HS-5 (cell line): ENCODE measurements at regions not wholly inside any gene's neighbourhood (a gene's known extent, or its start where the extent isn't known, plus 50 kb on each side); places are given as distances from the start of the nearest gene placed in this dataset.

Source experiments
- DNase-seq: peaks from one replicate; pipeline ENCODE4 v3.0.0-alpha.2; 2012; ENCODE audit warnings: low read depth

DNA sequence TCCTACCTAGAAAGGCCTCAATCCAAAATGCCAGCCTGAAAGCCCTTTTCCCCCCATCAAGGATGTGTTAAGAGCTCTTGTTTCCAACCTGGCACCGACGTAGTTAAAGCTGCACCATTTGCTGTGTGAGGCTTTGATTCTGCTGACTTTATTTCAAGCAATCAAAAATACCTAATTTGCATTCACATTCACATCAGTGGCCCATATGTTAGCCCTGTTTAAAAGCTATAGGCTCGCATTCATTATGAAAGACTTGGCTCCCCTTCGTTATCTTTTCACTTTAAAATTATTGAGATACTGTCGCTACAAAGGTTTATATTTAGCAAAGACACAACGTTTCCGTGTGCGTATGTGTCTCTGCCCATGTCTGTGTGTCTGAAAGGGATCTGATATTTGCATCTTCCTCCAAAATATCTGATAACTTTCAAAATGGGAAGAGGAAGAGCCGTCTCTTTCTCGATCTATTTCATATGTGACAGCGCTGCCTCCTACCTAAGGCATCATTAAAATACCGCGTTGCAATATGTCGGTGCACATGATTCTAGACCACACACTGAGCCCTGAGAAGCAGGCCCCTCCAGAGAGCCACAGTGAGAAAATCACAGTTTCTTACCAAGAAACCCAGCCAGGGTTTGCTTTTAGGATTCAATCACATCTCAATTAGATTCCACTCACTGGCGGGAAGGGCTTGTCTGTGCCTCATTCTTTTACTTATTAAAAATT is 57.1 kb upstream of the ITPRID1 start:
- DNase-seq = no peak

DNA sequence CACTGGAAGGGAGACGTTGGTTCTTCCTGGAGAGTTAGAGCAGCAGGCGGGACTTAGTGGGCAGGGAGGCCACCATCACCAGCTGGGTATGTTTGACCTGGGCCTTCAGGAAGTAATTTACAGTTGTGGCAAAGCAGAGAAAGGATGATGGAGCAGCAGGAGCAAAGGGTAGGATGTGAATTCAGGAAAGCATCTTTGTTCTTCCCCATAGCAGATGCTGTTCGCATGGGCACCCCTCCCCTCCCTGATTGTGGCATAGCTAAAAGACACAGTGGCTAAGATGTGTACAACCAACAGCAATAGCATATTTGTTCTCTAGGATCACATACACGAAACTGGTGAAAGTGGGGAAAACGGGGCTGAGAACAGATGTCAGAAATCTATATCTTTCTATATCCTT is 56.3 kb upstream of the ITPRID1 start:
- no peak for DNase-seq

DNA sequence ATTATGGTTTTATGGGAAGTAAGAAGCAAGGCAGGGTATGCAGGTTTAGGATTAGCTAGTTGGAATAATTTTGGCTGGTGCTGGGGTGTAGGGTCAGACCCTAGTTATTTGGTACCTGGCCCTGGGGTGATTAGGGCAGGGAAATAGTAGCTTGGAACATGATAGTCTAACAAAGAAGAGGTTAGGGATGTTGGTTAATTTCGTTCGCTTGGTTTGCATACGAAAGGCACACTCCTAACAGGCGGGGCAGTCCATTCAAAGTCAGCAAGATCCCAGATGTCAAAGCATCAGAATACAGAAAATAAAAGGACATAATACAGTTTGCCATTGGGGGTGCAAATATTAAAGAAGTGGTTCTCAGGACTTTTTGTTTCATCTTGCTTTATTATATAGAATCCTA is 55.7 kb upstream of the ITPRID1 start:
- no peak for DNase-seq

DNA sequence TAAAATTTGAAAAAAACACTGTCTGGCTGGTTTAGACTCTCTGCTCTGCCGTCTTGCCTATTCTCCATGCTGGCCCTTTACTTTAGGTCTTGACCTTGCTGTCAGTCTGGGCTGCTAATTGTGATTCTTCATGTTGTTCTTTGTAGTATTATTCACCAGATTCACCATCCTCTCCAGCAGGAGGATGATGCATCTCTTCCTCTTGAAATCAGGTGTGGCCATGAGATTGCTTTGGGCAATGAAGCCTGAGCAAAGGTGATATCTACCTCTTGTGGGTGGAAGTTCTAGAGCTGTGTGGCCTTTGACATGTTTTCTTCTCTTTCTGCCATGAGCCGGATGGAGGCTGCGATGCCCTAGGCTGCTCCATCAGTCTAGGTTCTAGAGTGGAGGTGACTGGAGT is 51.3 kb upstream of the ITPRID1 start:
- no peak for DNase-seq
